ENCODE measurements at regions not wholly inside any gene's neighbourhood (a gene's known extent, or its start where the extent isn't known, plus 50 kb on each side); places are given as distances from the start of the nearest gene placed in this dataset.

DNA sequence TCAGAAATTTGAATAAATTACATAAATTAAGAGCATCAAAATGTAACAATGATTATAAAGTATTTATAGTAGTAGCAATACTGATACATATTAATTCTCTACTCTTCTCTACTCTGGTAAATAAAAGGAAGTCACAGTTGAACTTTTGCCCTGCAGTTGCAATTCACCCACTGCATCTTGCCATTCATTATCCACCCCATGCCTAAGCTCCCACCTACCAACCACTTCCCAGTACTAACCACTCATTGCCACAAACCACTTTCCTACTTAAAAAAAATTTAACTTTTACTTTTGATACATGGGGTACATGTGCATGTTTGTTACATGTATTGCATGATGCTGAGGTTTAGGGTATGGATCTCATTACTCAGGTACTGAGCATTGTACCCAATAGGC lies 174.0 kb downstream of the RASSF9 start:
- H2AK5ac ChIP-seq (ENCODE audit: low read length): no peak overlapping the region
- H4K91ac ChIP-seq (ENCODE audit: low read depth, low read length): no peak overlapping the region
- no peak overlapping the region for H4K8ac ChIP-seq (ENCODE audit: low read depth, low read length)
- no peak overlapping the region for H3K4me2 ChIP-seq (ENCODE audit: low read length)
- no peak overlapping the region for H3K18ac ChIP-seq (ENCODE audit: low read length)
- H3K9me3 ChIP-seq (ENCODE audit: insufficient read depth, low read depth, low read length): peaks cover 3% of the 10 kb centered on the region
- no peak overlapping the region for H2BK12ac ChIP-seq (ENCODE audit: low read length)
- H3K79me2 ChIP-seq (ENCODE audit: control insufficient read depth, insufficient read depth, low read length, poor library complexity): no peaks in the 10 kb centered on the region
- no peaks in the 10 kb centered on the region for H3K27me3 ChIP-seq (ENCODE audit: insufficient read depth, low read length)
- H3K4me3 ChIP-seq (ENCODE audit: low read depth, low read length): no peak overlapping the region
- H2AFZ ChIP-seq (ENCODE audit: insufficient read depth, low read length, poor library complexity): no peak overlapping the region
- H2BK5ac ChIP-seq (ENCODE audit: low read depth, low read length, poor library complexity): no peak overlapping the region
- H3K4me1 ChIP-seq (ENCODE audit: control insufficient read depth in 1 of 2, insufficient read depth in 2 of 2, low read length in 2 of 2): no peaks in the 10 kb centered on the region
- no peak overlapping the region for H3K27ac ChIP-seq (ENCODE audit: low read depth, low read length)
- no peak for DNase-seq
- no peak overlapping the region for H3K23ac ChIP-seq (ENCODE audit: low read length)
- H3K79me1 ChIP-seq (ENCODE audit: low read length): no peaks in the 10 kb centered on the region
- no peak overlapping the region for H3K9ac ChIP-seq (ENCODE audit: low read length)
- H3K4ac ChIP-seq (ENCODE audit: low read depth, low read length): no peak overlapping the region
- H2BK120ac ChIP-seq (ENCODE audit: insufficient read depth, low read length, poor library complexity): no peak overlapping the region
- no peak overlapping the region for H3K14ac ChIP-seq (ENCODE audit: low read length)
- H4K12ac ChIP-seq (ENCODE audit: low read depth, low read length): no peak overlapping the region
- H3K36me3 ChIP-seq (ENCODE audit: control insufficient read depth in 1 of 2, insufficient read depth in 2 of 2, low read length in 2 of 2): no peaks in the 10 kb centered on the region

GRCh38 chr12:85663631-85664030 lies 172.6 kb downstream of the RASSF9 start:
- Histone ChIP-seq H3K79me2 (ENCODE audit: control insufficient read depth, insufficient read depth, low read length, poor library complexity) (no peaks in the 10 kb centered on the region), H4K12ac (ENCODE audit: low read depth, low read length) (no peak overlapping the region), H2AFZ (ENCODE audit: insufficient read depth, low read length, poor library complexity) (no peak overlapping the region), H3K27me3 (ENCODE audit: insufficient read depth, low read length) (no peaks in the 10 kb centered on the region), H3K18ac (ENCODE audit: low read length) (no peak overlapping the region), H2AK5ac (ENCODE audit: low read length) (no peak overlapping the region), H3K14ac (ENCODE audit: low read length) (no peak overlapping the region), H3K4me3 (ENCODE audit: low read depth, low read length) (no peak overlapping the region), H4K91ac (ENCODE audit: low read depth, low read length) (no peak overlapping the region), H3K9me3 (ENCODE audit: insufficient read depth, low read depth, low read length) (peaks cover 3% of the 10 kb centered on the region), H3K79me1 (ENCODE audit: low read length) (no peaks in the 10 kb centered on the region), H3K4me1 (ENCODE audit: control insufficient read depth in 1 of 2, insufficient read depth in 2 of 2, low read length in 2 of 2) (no peaks in the 10 kb centered on the region), H3K9ac (ENCODE audit: low read length) (no peak overlapping the region), H3K23ac (ENCODE audit: low read length) (no peak overlapping the region), H2BK120ac (ENCODE audit: insufficient read depth, low read length, poor library complexity) (no peak overlapping the region), H3K27ac (ENCODE audit: low read depth, low read length) (no peak overlapping the region), H2BK5ac (ENCODE audit: low read depth, low read length, poor library complexity) (no peak overlapping the region), H4K8ac (ENCODE audit: low read depth, low read length) (no peak overlapping the region), H2BK12ac (ENCODE audit: low read length) (no peak overlapping the region), H3K36me3 (ENCODE audit: control insufficient read depth in 1 of 2, insufficient read depth in 2 of 2, low read length in 2 of 2) (no peaks in the 10 kb centered on the region), H3K4ac (ENCODE audit: low read depth, low read length) (no peak overlapping the region), H3K4me2 (ENCODE audit: low read length) (no peak overlapping the region)
- WGBS (ENCODE audit: extremely low coverage, insufficient coverage, insufficient read length): no CpG with 5 or more reads among the region's 5 CpGs
- no peak for DNase-seq

DNA sequence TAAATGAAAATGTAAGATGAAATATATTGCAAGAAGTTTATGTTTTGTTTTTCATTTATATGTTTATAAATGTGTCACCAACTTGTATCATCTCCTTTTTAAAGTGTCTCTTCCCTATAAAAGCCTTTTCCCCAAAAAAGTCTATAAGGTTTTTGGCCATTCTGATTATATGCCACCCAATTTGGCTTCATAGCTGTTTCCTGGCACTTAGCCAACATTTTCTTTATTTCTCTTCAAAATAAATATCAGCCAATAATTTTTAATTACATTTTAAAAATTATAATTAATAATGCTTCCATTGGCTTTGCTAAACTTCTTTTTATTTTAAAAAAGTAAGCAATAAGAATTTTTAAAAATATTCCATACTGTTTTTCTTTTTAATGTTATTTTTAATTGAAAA lies 171.8 kb downstream of the RASSF9 start:
- Histone ChIP-seq H3K4ac (ENCODE audit: low read depth, low read length) (no peak overlapping the region), H2AFZ (ENCODE audit: insufficient read depth, low read length, poor library complexity) (no peak overlapping the region), H2BK12ac (ENCODE audit: low read length) (no peak overlapping the region), H2AK5ac (ENCODE audit: low read length) (no peak overlapping the region), H4K91ac (ENCODE audit: low read depth, low read length) (no peak overlapping the region), H3K27me3 (ENCODE audit: insufficient read depth, low read length) (no peaks in the 10 kb centered on the region), H3K36me3 (ENCODE audit: control insufficient read depth in 1 of 2, insufficient read depth in 2 of 2, low read length in 2 of 2) (no peaks in the 10 kb centered on the region), H3K27ac (ENCODE audit: low read depth, low read length) (no peak overlapping the region), H2BK120ac (ENCODE audit: insufficient read depth, low read length, poor library complexity) (no peak overlapping the region), H3K4me2 (ENCODE audit: low read length) (no peak overlapping the region), H4K8ac (ENCODE audit: low read depth, low read length) (no peak overlapping the region), H4K12ac (ENCODE audit: low read depth, low read length) (no peak overlapping the region), H3K79me2 (ENCODE audit: control insufficient read depth, insufficient read depth, low read length, poor library complexity) (no peaks in the 10 kb centered on the region), H3K18ac (ENCODE audit: low read length) (no peak overlapping the region), H3K79me1 (ENCODE audit: low read length) (no peaks in the 10 kb centered on the region), H3K23ac (ENCODE audit: low read length) (no peak overlapping the region), H3K14ac (ENCODE audit: low read length) (no peak overlapping the region), H3K4me1 (ENCODE audit: control insufficient read depth in 1 of 2, insufficient read depth in 2 of 2, low read length in 2 of 2) (no peaks in the 10 kb centered on the region), H2BK5ac (ENCODE audit: low read depth, low read length, poor library complexity) (no peak overlapping the region), H3K9me3 (ENCODE audit: insufficient read depth, low read depth, low read length) (peaks cover 3% of the 10 kb centered on the region), H3K9ac (ENCODE audit: low read length) (no peak overlapping the region), H3K4me3 (ENCODE audit: low read depth, low read length) (no peak overlapping the region)
- no peak for DNase-seq

DNA sequence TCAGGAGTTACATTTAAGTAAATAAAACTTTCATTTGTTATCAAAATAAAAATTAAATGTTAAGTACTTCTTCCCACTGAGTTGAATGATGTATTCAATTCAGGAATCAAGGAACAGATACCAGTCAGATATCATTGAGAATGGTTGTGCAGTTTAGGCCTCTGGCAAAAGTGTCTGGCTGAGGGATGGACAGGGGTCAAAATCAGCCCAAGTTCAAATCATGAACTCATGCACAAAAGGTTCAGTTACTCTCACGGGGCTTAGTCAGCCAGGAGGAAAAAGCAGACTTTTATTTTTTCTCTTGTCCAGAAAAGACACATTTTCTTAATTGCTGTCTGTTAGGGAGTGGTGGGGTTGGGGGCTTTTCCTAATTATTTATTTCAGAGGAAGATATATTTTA lies 166.3 kb downstream of the RASSF9 start:
- H3K4me1 ChIP-seq (ENCODE audit: control insufficient read depth in 1 of 2, insufficient read depth in 2 of 2, low read length in 2 of 2): no peaks in the 10 kb centered on the region
- no peaks in the 10 kb centered on the region for H3K79me1 ChIP-seq (ENCODE audit: low read length)
- no peak overlapping the region for H2BK12ac ChIP-seq (ENCODE audit: low read length)
- no peak overlapping the region for H4K8ac ChIP-seq (ENCODE audit: low read depth, low read length)
- no peak overlapping the region for H3K9ac ChIP-seq (ENCODE audit: low read length)
- H3K18ac ChIP-seq (ENCODE audit: low read length): no peak overlapping the region
- H4K91ac ChIP-seq (ENCODE audit: low read depth, low read length): no peak overlapping the region
- no peaks in the 10 kb centered on the region for H3K27me3 ChIP-seq (ENCODE audit: insufficient read depth, low read length)
- no peak overlapping the region for H2AK5ac ChIP-seq (ENCODE audit: low read length)
- no peak for DNase-seq
- WGBS (ENCODE audit: extremely low coverage, insufficient coverage, insufficient read length): no CpG with 5 or more reads among the region's 1 CpG
- H3K79me2 ChIP-seq (ENCODE audit: control insufficient read depth, insufficient read depth, low read length, poor library complexity): no peaks in the 10 kb centered on the region
- no peak overlapping the region for H3K27ac ChIP-seq (ENCODE audit: low read depth, low read length)
- no peak overlapping the region for H3K23ac ChIP-seq (ENCODE audit: low read length)
- no peak overlapping the region for H3K4me3 ChIP-seq (ENCODE audit: low read depth, low read length)
- no peak overlapping the region for H2BK120ac ChIP-seq (ENCODE audit: insufficient read depth, low read length, poor library complexity)
- no peaks in the 10 kb centered on the region for H3K9me3 ChIP-seq (ENCODE audit: insufficient read depth, low read depth, low read length)
- no peak overlapping the region for H4K12ac ChIP-seq (ENCODE audit: low read depth, low read length)
- no peak overlapping the region for H3K14ac ChIP-seq (ENCODE audit: low read length)
- H2BK5ac ChIP-seq (ENCODE audit: low read depth, low read length, poor library complexity): no peak overlapping the region
- no peaks in the 10 kb centered on the region for H3K36me3 ChIP-seq (ENCODE audit: control insufficient read depth in 1 of 2, insufficient read depth in 2 of 2, low read length in 2 of 2)
- H3K4ac ChIP-seq (ENCODE audit: low read depth, low read length): no peak overlapping the region
- no peak overlapping the region for H3K4me2 ChIP-seq (ENCODE audit: low read length)
- H2AFZ ChIP-seq (ENCODE audit: insufficient read depth, low read length, poor library complexity): no peak overlapping the region

GRCh38 chr12:85672436-85672835 lies 163.8 kb downstream of the RASSF9 start:
- H2AFZ ChIP-seq (ENCODE audit: insufficient read depth, low read length, poor library complexity): no peak overlapping the region
- H4K8ac ChIP-seq (ENCODE audit: low read depth, low read length): no peak overlapping the region
- no peak overlapping the region for H3K4me2 ChIP-seq (ENCODE audit: low read length)
- H2BK5ac ChIP-seq (ENCODE audit: low read depth, low read length, poor library complexity): no peak overlapping the region
- H2BK120ac ChIP-seq (ENCODE audit: insufficient read depth, low read length, poor library complexity): no peak overlapping the region
- H3K27ac ChIP-seq (ENCODE audit: low read depth, low read length): no peak overlapping the region
- no peaks in the 10 kb centered on the region for H3K36me3 ChIP-seq (ENCODE audit: control insufficient read depth in 1 of 2, insufficient read depth in 2 of 2, low read length in 2 of 2)
- H3K4me3 ChIP-seq (ENCODE audit: low read depth, low read length): no peak overlapping the region
- H2AK5ac ChIP-seq (ENCODE audit: low read length): no peak overlapping the region
- no peak overlapping the region for H3K4ac ChIP-seq (ENCODE audit: low read depth, low read length)
- H4K12ac ChIP-seq (ENCODE audit: low read depth, low read length): no peak overlapping the region
- H3K4me1 ChIP-seq (ENCODE audit: control insufficient read depth in 1 of 2, insufficient read depth in 2 of 2, low read length in 2 of 2): no peaks in the 10 kb centered on the region
- H3K9me3 ChIP-seq (ENCODE audit: insufficient read depth, low read depth, low read length): no peaks in the 10 kb centered on the region
- H2BK12ac ChIP-seq (ENCODE audit: low read length): no peak overlapping the region
- H3K14ac ChIP-seq (ENCODE audit: low read length): no peak overlapping the region
- H4K91ac ChIP-seq (ENCODE audit: low read depth, low read length): no peak overlapping the region
- DNase-seq: no peak
- no peaks in the 10 kb centered on the region for H3K27me3 ChIP-seq (ENCODE audit: insufficient read depth, low read length)
- H3K23ac ChIP-seq (ENCODE audit: low read length): no peak overlapping the region
- H3K79me1 ChIP-seq (ENCODE audit: low read length): no peaks in the 10 kb centered on the region
- no peaks in the 10 kb centered on the region for H3K79me2 ChIP-seq (ENCODE audit: control insufficient read depth, insufficient read depth, low read length, poor library complexity)
- H3K9ac ChIP-seq (ENCODE audit: low read length): no peak overlapping the region
- no peak overlapping the region for H3K18ac ChIP-seq (ENCODE audit: low read length)
